PFSK-1 (cell line): ENCODE measurements at regions not wholly inside any gene's neighbourhood (a gene's known extent, or its start where the extent isn't known, plus 50 kb on each side); places are given as distances from the start of the nearest gene placed in this dataset.

Experiments
- FOXP2 ChIP-seq: optimal IDR thresholded peaks from 2 replicates; pipeline ENCODE3; 2011; ENCODE audit warnings: borderline replicate concordance, control low read depth, inconsistent platforms; ENCODE audit not compliant: insufficient read depth; ENCODE audit errors: extremely low read length, extremely low read depth
- POLR2AphosphoS5 ChIP-seq: IDR thresholded peaks from 2 replicates; pipeline ENCODE4 v1.6.1; 2012; ENCODE audit warnings: low read depth, mild to moderate bottlenecking, control low read depth, low read length, moderate library complexity
- REST ChIP-seq, 2 experiments: IDR thresholded peaks; 2 replicates each; pipeline versions ENCODE4 v1.6.1 to v1.8.0; 2011 to 2012; ENCODE audit warnings: low read depth in 2 of 2, low read length in 2 of 2, control low read depth in 1 of 2, inconsistent platforms in 1 of 2, mild to moderate bottlenecking in 1 of 2, moderate library complexity in 1 of 2; ENCODE audit not compliant: insufficient read depth in 1 of 2
- SIN3A ChIP-seq: IDR thresholded peaks from 2 replicates; pipeline ENCODE4 v1.6.1; 2012; ENCODE audit warnings: mild to moderate bottlenecking, low read length, moderate library complexity, borderline replicate concordance; ENCODE audit not compliant: insufficient read depth
- TAF1 ChIP-seq: IDR thresholded peaks from 2 replicates; pipeline ENCODE4 v1.6.1; 2012; ENCODE audit warnings: low read length, control low read depth, borderline replicate concordance; ENCODE audit not compliant: insufficient read depth

GRCh38 chr7:130940907-130941306 is 206.9 kb upstream of the KLF14 start:
- TF ChIP-seq SIN3A (no peak), REST (IDR thresholded peaks at IDR 0.05; ENCODE audit: insufficient read depth in 1 of 2, low read depth in 2 of 2, low read length in 2 of 2) (no peak), TAF1 (no peak), FOXP2 (no peak), POLR2AphosphoS5 (no peak)

- no peak for TF ChIP-seq SIN3A
- no peak for TF ChIP-seq FOXP2
- no peak for TF ChIP-seq REST (IDR thresholded peaks at IDR 0.05; ENCODE audit: insufficient read depth in 1 of 2, low read depth in 2 of 2, low read length in 2 of 2)
- TF ChIP-seq TAF1: no peak
- TF ChIP-seq POLR2AphosphoS5: no peak
Measured at GRCh38 chr7:130941322-130942210, 207.6 kb upstream of the KLF14 start.

- TF ChIP-seq SIN3A: no peak
- TF ChIP-seq TAF1: no peak
- peak; percentile 68 for TF ChIP-seq FOXP2
Measured at GRCh38 chr7:130942211-130942964, 208.4 kb upstream of the KLF14 start.

- TF ChIP-seq SIN3A (no peak), TAF1 (no peak), POLR2AphosphoS5 (no peak), FOXP2 (no peak), REST (IDR thresholded peaks at IDR 0.05; ENCODE audit: insufficient read depth in 1 of 2, low read depth in 2 of 2, low read length in 2 of 2) (no peak)
Measured at GRCh38 chr7:130943336-130943901, 209.4 kb upstream of the KLF14 start.

- TF ChIP-seq FOXP2 (no peak), POLR2AphosphoS5 (peak; percentile 42; the same call in 1 of the 2 replicates)
Measured at GRCh38 chr7:130943981-130944380, 210.0 kb upstream of the KLF14 start.
